ENCODE measurements at regions not wholly inside any gene's neighbourhood (a gene's known extent, or its start where the extent isn't known, plus 50 kb on each side); places are given as distances from the start of the nearest gene placed in this dataset.

DNA sequence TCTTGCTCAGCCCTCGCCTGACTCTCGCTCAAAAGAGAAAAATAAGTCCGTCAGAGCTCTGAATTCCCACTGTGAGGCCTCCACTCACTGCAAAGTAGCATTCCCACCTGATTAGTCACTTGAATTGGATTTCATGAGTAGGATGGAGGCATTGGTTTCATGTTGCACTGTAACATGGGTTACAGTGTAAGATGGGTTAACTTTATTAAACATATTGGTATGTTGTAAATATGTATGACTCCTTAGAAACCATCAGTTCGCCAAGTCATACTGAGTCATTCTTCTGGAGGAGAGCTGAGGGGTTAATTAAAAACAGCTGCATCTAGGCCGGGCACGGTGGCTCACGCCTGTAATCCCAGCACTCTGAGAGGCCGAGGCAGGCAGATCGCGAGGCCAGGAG is 93.8 kb upstream of the BNC2 start:
- Histone ChIP-seq H3K9me3 (peaks cover 0 to 16% of the 10 kb centered on the region in 2 donors), H3K27me3 (no peaks in the 10 kb centered on the region), H3K36me3 (no peaks in the 10 kb centered on the region), H3K4me1 (no peaks in the 10 kb centered on the region), H3K27ac (no peak overlapping the region), H3K4me3 (no peak overlapping the region)
- DNase-seq (ENCODE audit: low spot score in 2 of 2), result no peak
- TF ChIP-seq, protein P1, sequence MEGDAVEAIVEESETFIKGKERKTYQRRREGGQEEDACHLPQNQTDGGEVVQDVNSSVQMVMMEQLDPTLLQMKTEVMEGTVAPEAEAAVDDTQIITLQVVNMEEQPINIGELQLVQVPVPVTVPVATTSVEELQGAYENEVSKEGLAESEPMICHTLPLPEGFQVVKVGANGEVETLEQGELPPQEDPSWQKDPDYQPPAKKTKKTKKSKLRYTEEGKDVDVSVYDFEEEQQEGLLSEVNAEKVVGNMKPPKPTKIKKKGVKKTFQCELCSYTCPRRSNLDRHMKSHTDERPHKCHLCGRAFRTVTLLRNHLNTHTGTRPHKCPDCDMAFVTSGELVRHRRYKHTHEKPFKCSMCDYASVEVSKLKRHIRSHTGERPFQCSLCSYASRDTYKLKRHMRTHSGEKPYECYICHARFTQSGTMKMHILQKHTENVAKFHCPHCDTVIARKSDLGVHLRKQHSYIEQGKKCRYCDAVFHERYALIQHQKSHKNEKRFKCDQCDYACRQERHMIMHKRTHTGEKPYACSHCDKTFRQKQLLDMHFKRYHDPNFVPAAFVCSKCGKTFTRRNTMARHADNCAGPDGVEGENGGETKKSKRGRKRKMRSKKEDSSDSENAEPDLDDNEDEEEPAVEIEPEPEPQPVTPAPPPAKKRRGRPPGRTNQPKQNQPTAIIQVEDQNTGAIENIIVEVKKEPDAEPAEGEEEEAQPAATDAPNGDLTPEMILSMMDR (IDR thresholded peaks at IDR 0.05), result no peak
- TF ChIP-seq POLR2AphosphoS5 (IDR thresholded peaks at IDR 0.05) (no peak), POLR2A (IDR thresholded peaks at IDR 0.05) (no peak)
- intact Hi-C loops (cut with DNase I; ENCODE audit: low total_unique reads), result no loop called here

DNA sequence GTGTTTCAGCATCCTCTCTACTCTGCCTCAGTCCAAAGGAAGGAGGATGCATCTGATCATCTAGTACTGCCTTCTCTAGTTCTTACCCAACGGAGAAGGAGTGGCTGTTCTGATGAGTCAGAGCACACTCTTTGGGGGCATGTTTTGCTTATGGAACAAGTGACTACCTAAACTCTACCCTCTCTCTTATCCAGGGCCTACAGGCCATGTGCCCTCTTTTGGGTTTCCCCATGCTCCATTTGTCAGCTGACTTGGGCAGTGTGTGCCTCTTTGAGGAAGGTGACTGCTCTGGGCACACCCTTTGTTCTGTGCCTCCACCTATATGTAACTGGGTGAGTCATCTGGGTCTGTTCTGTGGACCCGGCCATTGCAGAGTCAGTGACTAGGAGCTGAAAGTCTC is 89.6 kb upstream of the BNC2 start:
- TF ChIP-seq POLR2A (IDR thresholded peaks at IDR 0.05), result no peak
- TF ChIP-seq, protein P1 (IDR thresholded peaks at IDR 0.05), result no peak
- TF ChIP-seq POLR2AphosphoS5 (IDR thresholded peaks at IDR 0.05), result no peak
- DNase-seq (ENCODE audit: low spot score in 2 of 2), result no peak

DNA sequence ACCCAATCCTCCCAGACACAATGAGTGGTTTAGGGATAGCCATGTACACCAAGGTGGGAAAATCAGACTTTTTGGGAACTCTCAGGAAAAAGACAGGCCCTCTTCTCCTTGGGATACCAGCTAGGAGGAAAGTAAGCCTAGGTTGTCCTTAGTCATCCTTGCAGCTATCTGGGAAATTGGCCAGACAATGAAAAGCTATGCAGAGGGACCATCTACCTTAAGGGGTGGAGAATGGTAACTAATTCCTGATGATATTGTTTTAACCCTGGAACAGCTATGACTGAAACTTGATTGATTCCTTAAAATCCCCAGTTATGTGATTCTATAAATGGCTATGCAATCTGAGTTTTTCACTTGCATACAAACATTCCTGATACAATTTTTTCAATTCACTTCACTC is 88.9 kb upstream of the BNC2 start:
- Histone ChIP-seq H3K4me1 (no peaks in the 10 kb centered on the region), H3K27me3 (no peaks in the 10 kb centered on the region), H3K9me3 (peaks cover 0 to 16% of the 10 kb centered on the region in 2 donors), H3K27ac (no peak overlapping the region), H3K36me3 (no peaks in the 10 kb centered on the region), H3K4me3 (no peak overlapping the region)
- DNase-seq (ENCODE audit: low spot score in 2 of 2), result no peak
- intact Hi-C loops (cut with DNase I; ENCODE audit: low total_unique reads), result no loop called here
- no peak for TF ChIP-seq POLR2AphosphoS5 (IDR thresholded peaks at IDR 0.05)
- TF ChIP-seq POLR2A (IDR thresholded peaks at IDR 0.05), result no peak
- TF ChIP-seq, protein P1 (IDR thresholded peaks at IDR 0.05), result no peak

More for the DNA sequence above, 89.6 kb upstream of the BNC2 start:
- H3K9me3 ChIP-seq, result peaks cover 0 to 16% of the 10 kb centered on the region in 2 donors
- H3K36me3 ChIP-seq, result no peaks in the 10 kb centered on the region
- no peaks in the 10 kb centered on the region for H3K4me1 ChIP-seq
- no peak overlapping the region for H3K4me3 ChIP-seq
- intact Hi-C loops (cut with DNase I; ENCODE audit: low total_unique reads), result no loop called here
- H3K27ac ChIP-seq, result no peak overlapping the region
- no peaks in the 10 kb centered on the region for H3K27me3 ChIP-seq

DNA sequence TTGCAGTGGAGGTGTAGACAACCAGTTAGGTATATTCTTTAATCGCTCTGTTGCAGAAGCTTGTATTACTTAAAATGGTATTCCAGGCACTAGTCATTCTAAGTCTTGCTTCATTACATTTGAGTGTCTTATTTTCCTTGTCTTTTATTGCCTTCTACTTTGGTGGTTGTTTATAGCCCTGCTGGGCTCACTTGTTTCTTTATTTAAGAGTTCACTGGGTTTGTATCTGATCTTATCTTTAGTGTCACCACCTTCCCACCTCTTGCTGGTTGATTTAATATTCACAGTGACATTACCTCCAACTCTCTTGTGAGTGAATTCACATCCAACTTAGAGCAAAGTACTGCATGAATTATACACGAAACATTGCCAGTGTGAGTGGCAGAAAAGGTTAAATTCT is 83.6 kb upstream of the BNC2 start:
- intact Hi-C loops (cut with DNase I; ENCODE audit: low total_unique reads), result no loop called here
- Histone ChIP-seq H3K4me3 (no peak overlapping the region), H3K9me3 (no peaks in the 10 kb centered on the region), H3K27me3 (no peaks in the 10 kb centered on the region), H3K4me1 (no peaks in the 10 kb centered on the region), H3K36me3 (no peaks in the 10 kb centered on the region), H3K27ac (no peak overlapping the region)
- no peak for DNase-seq (ENCODE audit: low spot score in 2 of 2)
- TF ChIP-seq POLR2AphosphoS5 (IDR thresholded peaks at IDR 0.05) (no peak), POLR2A (IDR thresholded peaks at IDR 0.05) (no peak)
- TF ChIP-seq, protein P1 (IDR thresholded peaks at IDR 0.05), result no peak

DNA sequence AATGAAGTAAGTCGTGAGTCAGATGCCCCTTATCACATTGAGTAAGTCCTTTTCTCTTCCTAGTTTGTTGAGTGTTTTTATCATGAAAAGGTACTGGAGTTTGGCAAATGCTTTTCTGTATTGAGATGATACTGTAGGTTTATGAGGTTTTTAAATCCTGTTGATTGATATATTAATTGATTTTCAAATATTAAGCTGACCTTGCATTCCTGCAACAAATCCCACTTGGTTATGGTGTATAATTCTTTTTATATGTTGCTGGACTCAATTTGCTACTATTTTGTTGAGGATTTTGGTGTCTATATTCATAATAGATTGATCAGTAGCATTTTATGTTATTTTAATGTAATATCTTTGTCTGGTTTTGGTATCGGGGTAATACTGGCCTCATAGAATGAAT is 81.0 kb upstream of the BNC2 start:
- TF ChIP-seq POLR2A (IDR thresholded peaks at IDR 0.05), result no peak
- TF ChIP-seq, protein P1 (IDR thresholded peaks at IDR 0.05), result no peak
- no peak for TF ChIP-seq POLR2AphosphoS5 (IDR thresholded peaks at IDR 0.05)
- H3K36me3 ChIP-seq, result no peaks in the 10 kb centered on the region

More for the DNA sequence above, 81.0 kb upstream of the BNC2 start:
- Histone ChIP-seq H3K27me3 (no peaks in the 10 kb centered on the region), H3K4me3 (no peak overlapping the region), H3K4me1 (no peaks in the 10 kb centered on the region), H3K27ac (no peak overlapping the region), H3K9me3 (no peaks in the 10 kb centered on the region)
- intact Hi-C loops (cut with DNase I; ENCODE audit: low total_unique reads), result no loop called here
- DNase-seq (ENCODE audit: low spot score in 2 of 2), result no peak

Measured in breast epithelium (tissue), 4 donors.